Pancreas (tissue), 10 donors: ENCODE measurements at regions not wholly inside any gene's neighbourhood (a gene's known extent, or its start where the extent isn't known, plus 50 kb on each side); places are given as distances from the start of the nearest gene placed in this dataset.

Source experiments
- ATAC-seq, 4 donors: fragments of 200-7000 bp; cut with Tn5 transposase; one replicate each; pipeline versions ENCODE4 v1.8.0 to v1.9.1; 2020; ENCODE audit warnings: mild to moderate bottlenecking in 4 of 4, moderate library complexity in 4 of 4
- DNase-seq, 6 donors: peaks; one replicate each; pipeline ENCODE4 v3.0.0-alpha.2; 2020
- FAIRE-seq: peaks from 2 replicates; lab custom pipeline; 2012; peaks lifted over from hg19 to GRCh38; lab: Jason Lieb, UNC
- H3K27ac ChIP-seq, 4 donors: fragments of 200-600 bp; sonication (generic); 1 replicate in 3 of 4; 2 replicates in 1 of 4; pipeline versions ENCODE4 v1.5.0 to v1.8.0; 2020
- H3K27me3 ChIP-seq, 4 donors: fragments of 200-600 bp; one replicate each; pipeline ENCODE4 v1.8.0; 2021
- H3K36me3 ChIP-seq, 3 donors: fragments of 200-600 bp; sonication (generic) in 1 of 3; one replicate each; pipeline versions ENCODE4 v1.5.0 to v1.8.0; 2020 to 2021
- H3K4me1 ChIP-seq, 3 donors: fragments of 200-600 bp; one replicate each; pipeline ENCODE4 v1.8.0; 2021
- H3K4me3 ChIP-seq, 4 donors: fragments of 200-600 bp; sonication (generic) in 2 of 4; one replicate each; pipeline versions ENCODE4 v1.5.0 to v1.8.0; 2020 to 2021
- H3K9me3 ChIP-seq, 4 donors: fragments of 200-600 bp; one replicate each; pipeline ENCODE4 v1.8.0; 2021
- WGBS, 2 donors: extraction: QIAGEN DNeasy Blood & Tissue Kit; methylation state at CpG; one replicate each; pipeline ENCODE4 v1.1.7; 2013; 5-methylcytosine and 5-hydroxymethylcytosine counted together
- intact Hi-C, 3 donors: fragments of 100-400 bp; cut with DNase I; formaldehyde crosslinking; loops; one replicate each; pipeline versions ENCODE4 v1.11.1 to v1.14.2; 2022
- TF ChIP-seq, protein P1 (sequence below), 4 donors: fragments of 200-600 bp; sonication (generic) in 3 of 4; IDR thresholded peaks; one replicate each; pipeline versions ENCODE4 v1.5.0 to v1.8.0; 2021; ENCODE audit warnings: antibody characterized with exemption in 4 of 4
- donor health status: healthy with polysubstance abuse.
- donor health status: DM: no; HTN: no; CAD: no; lungs with moderate emphysema.
- donor health status: DM: no; HTN: no; CAD: no.
- donor health status: control.
- donor health status: control.
- donor health status: Bipolar disorder and iron deficiency.
- donor health status: DM: yes; HTN: yes; CAD: no.
- donor health status: DM: no; HTN: no; CAD: no.
- donor health status: DM: no; HTN: no; CAD: no.
- donor health status: DM: yes; HTN: yes; CAD: no.

- TF ChIP-seq, protein P1, sequence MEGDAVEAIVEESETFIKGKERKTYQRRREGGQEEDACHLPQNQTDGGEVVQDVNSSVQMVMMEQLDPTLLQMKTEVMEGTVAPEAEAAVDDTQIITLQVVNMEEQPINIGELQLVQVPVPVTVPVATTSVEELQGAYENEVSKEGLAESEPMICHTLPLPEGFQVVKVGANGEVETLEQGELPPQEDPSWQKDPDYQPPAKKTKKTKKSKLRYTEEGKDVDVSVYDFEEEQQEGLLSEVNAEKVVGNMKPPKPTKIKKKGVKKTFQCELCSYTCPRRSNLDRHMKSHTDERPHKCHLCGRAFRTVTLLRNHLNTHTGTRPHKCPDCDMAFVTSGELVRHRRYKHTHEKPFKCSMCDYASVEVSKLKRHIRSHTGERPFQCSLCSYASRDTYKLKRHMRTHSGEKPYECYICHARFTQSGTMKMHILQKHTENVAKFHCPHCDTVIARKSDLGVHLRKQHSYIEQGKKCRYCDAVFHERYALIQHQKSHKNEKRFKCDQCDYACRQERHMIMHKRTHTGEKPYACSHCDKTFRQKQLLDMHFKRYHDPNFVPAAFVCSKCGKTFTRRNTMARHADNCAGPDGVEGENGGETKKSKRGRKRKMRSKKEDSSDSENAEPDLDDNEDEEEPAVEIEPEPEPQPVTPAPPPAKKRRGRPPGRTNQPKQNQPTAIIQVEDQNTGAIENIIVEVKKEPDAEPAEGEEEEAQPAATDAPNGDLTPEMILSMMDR (IDR thresholded peaks at IDR 0.05): no peak
- no peak for ATAC-seq
- Histone ChIP-seq H3K9me3 (no peaks in the 10 kb centered on the region), H3K4me1 (no peaks in the 10 kb centered on the region), H3K4me3 (no peak overlapping the region), H3K36me3 (no peaks in the 10 kb centered on the region), H3K27me3 (no peaks in the 10 kb centered on the region), H3K27ac (no peak overlapping the region)
- no peak for DNase-seq
- WGBS, 2 donors: 56 to 67% methylated on average over 1 of the region's 1 CpG
- intact Hi-C loops: no loop called here
- no peak for FAIRE-seq
These were observed 515.6 kb downstream of the ZIC1 start for GRCh38 chr3:147924755-147925154.

DNA sequence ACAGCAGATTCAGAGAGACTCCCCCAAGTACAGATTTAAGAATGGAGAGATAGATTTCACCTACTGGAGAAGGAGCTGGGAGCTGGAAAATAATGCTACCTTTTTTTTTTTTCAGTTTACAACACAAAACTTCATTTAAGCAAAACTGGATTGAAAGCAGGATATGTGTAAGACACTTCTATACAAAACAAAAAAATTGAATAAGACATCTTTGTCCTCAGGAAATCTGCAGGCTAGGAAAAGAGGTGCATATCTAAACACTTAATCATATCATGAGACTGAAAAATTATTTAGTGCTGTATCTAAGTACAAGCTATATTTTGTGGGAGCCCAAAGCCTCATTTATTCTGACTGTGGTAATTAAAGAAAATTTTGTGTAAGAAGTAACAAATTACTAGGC is 516.1 kb downstream of the ZIC1 start:
- TF ChIP-seq, protein P1 (IDR thresholded peaks at IDR 0.05): no peak
- FAIRE-seq (no peak), ATAC-seq (no peak), DNase-seq (no peak)
- no peaks in the 10 kb centered on the region for H3K27me3 ChIP-seq
- H3K4me1 ChIP-seq: no peaks in the 10 kb centered on the region
- intact Hi-C loops: no loop called here
- no peaks in the 10 kb centered on the region for H3K36me3 ChIP-seq
- H3K27ac ChIP-seq: no peak overlapping the region
- no peak overlapping the region for H3K4me3 ChIP-seq
- no peaks in the 10 kb centered on the region for H3K9me3 ChIP-seq

DNA sequence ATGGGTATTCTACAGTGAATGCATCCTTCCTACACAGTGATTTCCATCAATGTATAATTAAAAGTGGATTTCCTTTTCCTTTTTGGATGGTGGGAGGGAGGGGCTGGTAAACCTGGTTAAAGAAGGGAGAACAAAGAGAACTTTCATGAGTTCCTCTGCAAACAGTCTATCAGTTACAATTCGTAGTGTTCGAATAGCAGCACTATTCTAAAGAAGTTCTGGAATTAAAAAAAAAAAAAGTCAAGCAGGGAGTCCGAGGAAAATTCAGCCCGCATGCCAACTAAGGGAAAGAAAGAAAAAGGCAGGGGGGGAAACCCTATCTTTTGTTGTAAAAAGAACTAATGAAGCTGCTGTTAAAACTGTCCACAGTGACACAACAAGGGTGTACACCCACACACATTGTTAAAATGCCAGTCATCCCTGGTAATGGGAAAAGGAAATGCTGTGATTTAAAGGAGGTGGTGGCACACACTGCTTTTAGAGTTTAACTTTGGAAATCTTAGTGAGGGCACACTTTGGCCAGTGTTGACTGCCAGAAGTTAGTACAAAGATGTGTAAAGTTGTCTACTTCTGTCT is 521.2 kb downstream of the ZIC1 start:
- no peak overlapping the region for H3K4me3 ChIP-seq
- no peak overlapping the region for H3K27ac ChIP-seq
- ATAC-seq (no peak), FAIRE-seq (no peak), DNase-seq (no peak)
- H3K9me3 ChIP-seq: no peaks in the 10 kb centered on the region
- no peaks in the 10 kb centered on the region for H3K27me3 ChIP-seq
- intact Hi-C loops: no loop called here
- TF ChIP-seq, protein P1 (IDR thresholded peaks at IDR 0.05): no peak
- 21 to 22% methylated on average over 4 of the region's 4 CpGs for WGBS, 2 donors
- no peaks in the 10 kb centered on the region for H3K36me3 ChIP-seq
- no peaks in the 10 kb centered on the region for H3K4me1 ChIP-seq

DNA sequence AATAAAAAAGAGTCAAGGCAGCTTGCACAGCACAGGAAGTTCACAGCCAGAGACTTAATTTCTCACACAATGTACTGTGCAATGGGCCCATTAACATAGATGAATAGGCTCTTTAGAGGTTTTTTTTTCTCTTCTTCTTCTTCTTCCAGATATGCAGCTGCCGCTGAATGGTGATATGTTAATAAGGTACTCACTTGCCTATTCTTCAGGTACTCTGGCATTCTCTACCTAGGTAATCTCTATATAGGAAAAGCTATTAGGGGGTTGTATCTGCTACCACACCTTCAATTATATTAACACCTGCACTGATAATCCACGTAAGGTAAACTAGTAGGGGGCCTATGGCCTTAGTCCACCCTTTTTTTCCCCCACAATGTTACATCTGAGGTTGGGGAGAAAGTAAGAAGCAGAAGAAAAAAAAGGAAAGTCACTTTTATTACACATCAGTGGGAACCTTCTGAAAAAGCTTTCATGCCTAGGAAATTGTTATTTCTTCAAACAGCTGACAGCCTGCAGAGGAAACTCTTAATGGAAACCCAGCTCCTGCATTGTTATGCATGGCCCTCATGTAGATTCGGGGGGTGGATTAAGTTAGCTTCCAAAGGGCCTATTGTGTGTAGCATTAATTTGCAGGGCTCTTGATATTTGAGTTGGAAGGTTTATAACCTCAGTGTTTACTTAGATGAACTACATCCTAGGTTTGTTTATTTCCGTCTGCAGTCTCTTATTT is 525.5 kb downstream of the ZIC1 start:
- intact Hi-C loops: no loop called here
- H3K4me3 ChIP-seq: no peak overlapping the region
- H3K36me3 ChIP-seq: no peaks in the 10 kb centered on the region
- no peak for ATAC-seq
- no peak overlapping the region for H3K27ac ChIP-seq
- FAIRE-seq: no peak
- no peaks in the 10 kb centered on the region for H3K4me1 ChIP-seq
- 56 to 62% methylated on average over 4 of the region's 4 CpGs for WGBS, 2 donors
- no peaks in the 10 kb centered on the region for H3K27me3 ChIP-seq
- H3K9me3 ChIP-seq: no peaks in the 10 kb centered on the region
- DNase-seq: no peak
- TF ChIP-seq, protein P1 (IDR thresholded peaks at IDR 0.05): no peak

DNA sequence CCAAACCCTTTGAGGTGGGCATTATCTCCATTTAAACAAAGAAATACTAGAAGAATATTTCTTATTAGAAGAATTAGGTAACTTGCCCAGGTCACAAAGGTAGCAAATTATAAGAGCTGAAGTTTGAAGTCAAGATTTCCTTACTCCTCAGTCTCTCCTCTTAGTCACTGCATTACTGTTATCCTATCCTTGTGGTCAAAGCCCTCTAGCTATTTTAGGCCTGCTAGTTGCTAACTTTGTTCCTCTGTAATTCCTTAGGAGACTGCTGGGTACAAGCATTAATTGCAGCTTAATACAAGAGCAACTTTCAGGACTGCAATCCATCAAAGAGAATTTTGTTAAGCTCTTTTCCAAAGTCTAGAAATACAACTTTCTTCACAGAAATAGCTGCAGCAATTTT is 528.2 kb downstream of the ZIC1 start:
- H3K4me3 ChIP-seq: no peak overlapping the region
- H3K27ac ChIP-seq: no peak overlapping the region
- ATAC-seq (no peak), FAIRE-seq (no peak), DNase-seq (no peak)
- no peaks in the 10 kb centered on the region for H3K9me3 ChIP-seq
- no peaks in the 10 kb centered on the region for H3K36me3 ChIP-seq
- no peaks in the 10 kb centered on the region for H3K4me1 ChIP-seq
- TF ChIP-seq, protein P1 (IDR thresholded peaks at IDR 0.05): no peak
- H3K27me3 ChIP-seq: no peaks in the 10 kb centered on the region
- intact Hi-C loops: no loop called here
